Chondrocyte (in vitro differentiated cells): ENCODE measurements at regions not wholly inside any gene's neighbourhood (a gene's known extent, or its start where the extent isn't known, plus 50 kb on each side); places are given as distances from the start of the nearest gene placed in this dataset.

Source experiments
- DNase-seq: peaks from one replicate; pipeline ENCODE4 v3.0.0; 2021; ENCODE audit warnings: mixed read lengths, low spot score
- H3K27ac Mint-ChIP-seq: one replicate; pipeline ENCODE4 v1.8.0; 2021; ENCODE audit warnings: mild to moderate bottlenecking, moderate library complexity, mixed read lengths; ENCODE audit not compliant: unreplicated experiment
- H3K27me3 Mint-ChIP-seq: 2 replicates; pipeline ENCODE4 v1.8.0; 2021; ENCODE audit warnings: low read depth, mixed read lengths
- H3K36me3 Mint-ChIP-seq: 2 replicates; pipeline ENCODE4 v1.8.0; 2021; ENCODE audit warnings: low read depth, mixed read lengths
- H3K4me1 Mint-ChIP-seq: 2 replicates; pipeline ENCODE4 v1.8.0; 2021; ENCODE audit warnings: low read depth, mild to moderate bottlenecking, mixed read lengths
- H3K4me3 Mint-ChIP-seq: one replicate; pipeline ENCODE4 v1.8.0; 2021; ENCODE audit warnings: mild to moderate bottlenecking, moderate library complexity, mixed read lengths; ENCODE audit not compliant: unreplicated experiment
- H3K9me3 Mint-ChIP-seq: 2 replicates; pipeline ENCODE4 v1.8.0; 2021; ENCODE audit warnings: low read depth, mixed read lengths
- TF ChIP-seq, protein P1 (sequence below): fragments of 200-600 bp; sonication (generic); IDR thresholded peaks from 2 replicates; pipeline ENCODE4 v1.5.0; 2021; ENCODE audit warnings: antibody characterized with exemption, mild to moderate bottlenecking, moderate library complexity

DNA sequence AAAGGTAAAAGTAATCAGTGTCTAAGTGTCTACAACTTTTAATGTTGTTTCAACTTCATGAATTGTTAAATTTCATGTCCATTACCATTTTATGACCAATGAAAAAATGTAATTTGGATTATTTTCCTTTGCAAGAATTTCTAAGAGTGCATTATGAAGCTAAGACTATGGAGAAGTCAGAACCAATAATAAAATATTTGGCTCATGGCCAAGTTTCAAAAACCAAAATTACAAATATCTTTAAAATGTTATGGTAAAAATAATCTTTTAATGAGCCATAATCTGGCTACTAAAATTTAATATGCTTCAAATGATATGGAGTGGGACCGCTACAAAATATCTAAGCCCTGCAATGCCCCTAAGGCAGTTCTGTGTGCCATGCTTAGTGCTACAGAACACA, 294.1 kb upstream of the SMIM30 start:
- Mint-ChIP-seq H3K27ac (no peak overlapping the region), H3K27me3 (peaks cover 35% of the 10 kb centered on the region), H3K4me3 (no peak overlapping the region), H3K36me3 (no peaks in the 10 kb centered on the region), H3K4me1 (no peaks in the 10 kb centered on the region), H3K9me3 (no peaks in the 10 kb centered on the region)
- TF ChIP-seq, protein P1, sequence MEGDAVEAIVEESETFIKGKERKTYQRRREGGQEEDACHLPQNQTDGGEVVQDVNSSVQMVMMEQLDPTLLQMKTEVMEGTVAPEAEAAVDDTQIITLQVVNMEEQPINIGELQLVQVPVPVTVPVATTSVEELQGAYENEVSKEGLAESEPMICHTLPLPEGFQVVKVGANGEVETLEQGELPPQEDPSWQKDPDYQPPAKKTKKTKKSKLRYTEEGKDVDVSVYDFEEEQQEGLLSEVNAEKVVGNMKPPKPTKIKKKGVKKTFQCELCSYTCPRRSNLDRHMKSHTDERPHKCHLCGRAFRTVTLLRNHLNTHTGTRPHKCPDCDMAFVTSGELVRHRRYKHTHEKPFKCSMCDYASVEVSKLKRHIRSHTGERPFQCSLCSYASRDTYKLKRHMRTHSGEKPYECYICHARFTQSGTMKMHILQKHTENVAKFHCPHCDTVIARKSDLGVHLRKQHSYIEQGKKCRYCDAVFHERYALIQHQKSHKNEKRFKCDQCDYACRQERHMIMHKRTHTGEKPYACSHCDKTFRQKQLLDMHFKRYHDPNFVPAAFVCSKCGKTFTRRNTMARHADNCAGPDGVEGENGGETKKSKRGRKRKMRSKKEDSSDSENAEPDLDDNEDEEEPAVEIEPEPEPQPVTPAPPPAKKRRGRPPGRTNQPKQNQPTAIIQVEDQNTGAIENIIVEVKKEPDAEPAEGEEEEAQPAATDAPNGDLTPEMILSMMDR = no peak
- no peak for DNase-seq

DNA sequence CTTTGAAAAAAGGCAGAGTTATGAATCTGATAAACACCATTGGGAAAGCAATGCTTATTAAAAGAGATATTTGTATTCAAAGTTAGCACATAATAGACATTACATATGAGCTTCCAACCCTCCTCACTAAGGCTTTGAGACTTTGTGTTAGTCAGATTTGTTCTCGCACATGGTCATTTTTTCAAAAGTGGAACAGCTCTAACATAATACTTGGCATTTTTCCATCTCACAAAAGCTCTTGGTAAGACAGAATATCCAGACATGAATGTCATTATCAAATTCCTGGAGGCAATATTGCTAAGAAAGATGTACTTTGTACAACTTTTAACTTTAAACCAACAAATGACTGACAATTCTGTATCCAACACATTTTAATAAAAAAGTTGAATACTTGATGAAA, 292.4 kb upstream of the SMIM30 start:
- Mint-ChIP-seq H3K27me3 (peaks cover 25% of the 10 kb centered on the region), H3K4me3 (no peak overlapping the region), H3K36me3 (no peaks in the 10 kb centered on the region), H3K9me3 (no peaks in the 10 kb centered on the region), H3K27ac (no peak overlapping the region), H3K4me1 (no peaks in the 10 kb centered on the region)
- TF ChIP-seq, protein P1 = no peak
- no peak for DNase-seq

DNA sequence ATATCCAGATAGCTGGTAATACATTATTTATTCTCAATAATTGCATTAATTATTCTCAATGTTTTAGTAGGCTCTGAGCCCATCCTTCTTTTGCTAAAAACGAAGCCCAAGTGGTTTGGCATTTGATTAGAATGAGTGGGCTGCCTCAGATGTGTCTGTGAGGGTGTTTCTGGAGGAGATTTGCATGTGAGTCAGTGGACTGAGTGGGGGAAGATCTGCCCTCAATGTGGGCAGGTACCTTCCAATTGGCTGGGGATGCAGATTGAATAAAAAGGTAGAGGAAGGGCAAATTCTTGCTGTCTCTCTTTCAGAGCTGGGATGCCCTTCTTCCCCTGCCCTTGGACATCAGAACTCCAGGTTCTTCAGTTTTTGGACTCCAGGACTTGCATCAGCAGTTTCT, 290.6 kb upstream of the SMIM30 start:
- H3K4me1 Mint-ChIP-seq = no peaks in the 10 kb centered on the region
- TF ChIP-seq, protein P1 = no peak
- no peaks in the 10 kb centered on the region for H3K9me3 Mint-ChIP-seq
- H3K27ac Mint-ChIP-seq = no peak overlapping the region
- no peak for DNase-seq
- no peaks in the 10 kb centered on the region for H3K36me3 Mint-ChIP-seq
- H3K4me3 Mint-ChIP-seq = no peak overlapping the region
- peaks cover 18% of the 10 kb centered on the region for H3K27me3 Mint-ChIP-seq

DNA sequence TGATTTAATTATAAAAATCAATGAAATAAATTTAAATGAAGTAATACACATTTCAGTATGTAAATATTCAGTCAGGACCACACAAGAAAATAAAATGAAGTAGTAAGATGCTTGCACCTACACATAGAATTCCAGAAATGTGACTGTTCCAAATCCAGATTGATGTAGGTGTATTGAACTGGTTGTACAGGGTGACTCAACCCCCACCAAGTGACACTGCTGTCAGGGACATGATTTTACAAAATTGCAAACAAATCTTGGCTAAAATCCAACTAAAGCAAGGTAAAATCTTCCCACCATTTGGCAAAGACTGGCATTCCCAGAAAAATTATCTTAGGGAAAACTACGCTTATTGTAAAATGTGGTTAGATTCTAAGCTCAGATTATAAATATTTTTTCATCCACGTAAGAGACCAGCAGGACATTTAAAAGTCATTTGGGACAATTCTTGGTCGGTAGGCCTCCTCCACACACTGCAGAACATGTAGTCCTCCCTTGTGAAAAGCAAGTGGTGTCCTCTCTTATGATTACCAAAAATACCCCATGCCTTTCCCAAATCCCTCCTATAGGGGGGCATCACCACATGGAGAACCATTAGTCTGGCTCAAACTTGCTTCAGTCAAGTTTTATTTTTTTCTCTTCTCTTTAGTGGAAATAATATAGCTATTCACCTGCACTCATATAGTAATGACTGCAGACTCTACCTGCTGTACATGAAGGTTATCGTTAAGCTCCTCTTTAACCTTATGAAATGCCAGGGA, 287.1 kb upstream of the SMIM30 start:
- no peak for DNase-seq
- Mint-ChIP-seq H3K27me3 (peaks cover 30% of the 10 kb centered on the region), H3K36me3 (no peaks in the 10 kb centered on the region), H3K4me1 (no peaks in the 10 kb centered on the region), H3K9me3 (no peaks in the 10 kb centered on the region), H3K27ac (no peak overlapping the region), H3K4me3 (no peak overlapping the region)
- TF ChIP-seq, protein P1 = no peak

DNA sequence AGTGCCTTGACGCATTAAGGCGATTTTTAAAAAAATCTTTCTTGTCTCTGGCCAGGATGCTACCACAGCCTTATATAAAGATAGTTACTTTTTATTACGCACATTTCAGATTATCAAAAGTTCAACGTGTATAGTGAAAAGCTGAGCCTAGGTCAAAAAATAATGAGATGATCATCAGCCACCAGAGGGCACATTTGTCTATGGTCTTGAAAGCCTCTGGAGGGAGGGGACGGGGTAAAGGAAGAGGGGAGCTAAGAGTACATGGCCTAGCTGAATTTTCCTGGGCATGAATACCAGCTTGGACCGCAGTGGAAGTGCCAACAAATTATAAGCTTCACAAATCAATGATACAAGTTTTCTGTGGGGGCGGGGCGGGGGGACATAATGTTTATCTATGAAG, 285.9 kb upstream of the SMIM30 start:
- Mint-ChIP-seq H3K4me3 (no peak overlapping the region), H3K36me3 (no peaks in the 10 kb centered on the region), H3K4me1 (no peaks in the 10 kb centered on the region), H3K9me3 (no peaks in the 10 kb centered on the region), H3K27ac (no peak overlapping the region), H3K27me3 (peaks cover 32% of the 10 kb centered on the region)
- TF ChIP-seq, protein P1 = peak; percentile 45
- no peak for DNase-seq
